T47D (cell line): ENCODE measurements at regions not wholly inside any gene's neighbourhood (a gene's known extent, or its start where the extent isn't known, plus 50 kb on each side); places are given as distances from the start of the nearest gene placed in this dataset.
A peak's percentile ranks its signal among the peaks of the same experiment; 100 is the strongest.
"Not testable (repeated sequence)": the region's sequence is repeated elsewhere in the genome, so short reads cannot be mapped to it uniquely, and the experiment has no call there.

Experiments used
- DNase-seq, 2 experiments: peaks; one replicate each; pipeline versions ENCODE4 v3.0.0 to v3.0.0-alpha.2; 2011 to 2012; ENCODE audit warnings: low read depth in 1 of 2, low spot score in 1 of 2
- JUND ChIP-seq: IDR thresholded peaks from 2 replicates; pipeline ENCODE4 v1.6.1; 2012; ENCODE audit warnings: low read depth
- in situ Hi-C: cut with HindIII; loops from 2 replicates; pipeline ENCODE4 v1.10.0; 2016; ENCODE audit warnings: low sequenced_read_pairs, low pct_unique_long_range_greater_than_20kb

DNA sequence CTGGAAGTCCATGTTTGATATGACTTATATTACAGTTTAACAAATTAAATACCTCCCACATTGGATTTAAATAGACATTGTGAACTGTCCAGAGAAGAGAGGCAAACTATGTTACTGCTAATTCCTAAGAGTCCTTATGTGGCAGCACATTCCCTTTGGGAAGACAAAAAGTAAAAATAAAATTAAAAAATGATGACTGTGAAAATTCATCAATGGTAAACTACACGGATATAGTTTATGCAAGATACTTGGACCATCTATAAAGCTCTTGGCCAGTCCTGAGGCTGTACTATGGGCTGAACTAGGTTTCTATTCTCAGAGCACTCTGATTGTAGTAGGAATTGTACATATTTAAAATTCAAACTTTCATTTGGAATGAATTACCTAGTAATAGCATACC is 206.4 kb downstream of the LRRK2 start:
- no peak for TF ChIP-seq JUND
- no peak for DNase-seq
- in situ Hi-C loops, result no loop called here

DNA sequence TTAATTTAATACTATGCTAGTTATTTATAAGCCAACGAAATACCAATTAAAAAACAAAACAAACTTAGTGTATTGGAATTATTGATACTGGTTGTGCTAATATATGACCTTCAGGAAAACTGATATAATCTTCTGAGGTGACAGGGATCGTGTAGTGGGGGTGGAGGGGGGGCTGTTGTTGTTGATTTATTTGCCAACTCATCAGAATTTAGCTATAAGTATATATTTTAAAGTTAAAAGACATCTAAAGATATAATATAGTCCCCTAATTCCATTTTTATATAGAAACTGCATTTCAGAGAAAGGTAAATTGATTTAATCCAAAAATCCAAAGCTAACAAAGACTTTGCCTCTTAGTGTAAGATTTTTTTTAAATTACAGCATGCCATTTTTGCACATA is 210.5 kb downstream of the LRRK2 start:
- DNase-seq, result no peak
- no peak for TF ChIP-seq JUND
- in situ Hi-C loops, result no loop called here

DNA sequence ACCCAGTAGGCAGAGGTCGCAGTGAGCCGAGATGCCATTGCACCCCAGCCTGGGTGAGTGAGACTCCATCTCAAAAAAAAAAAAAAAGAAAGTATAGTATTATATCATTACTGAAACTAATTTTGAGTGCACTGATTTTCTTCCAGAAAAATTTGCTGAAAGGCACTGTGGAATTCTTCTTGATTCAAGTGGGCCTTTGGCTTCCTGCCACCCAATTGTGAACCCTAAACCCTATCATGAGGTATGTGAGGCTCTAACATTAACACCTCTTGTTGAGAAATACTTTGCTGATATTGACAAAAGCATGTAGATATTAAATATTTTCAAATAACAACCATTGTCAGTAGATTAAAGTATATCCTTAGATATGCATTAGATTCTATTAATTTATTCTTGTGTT is 211.2 kb downstream of the LRRK2 start:
- in situ Hi-C loops, result no loop called here
- no peak for TF ChIP-seq JUND
- no peak for DNase-seq

- no peak for TF ChIP-seq JUND
- no peak for DNase-seq
- in situ Hi-C loops, result no loop called here
Observed at GRCh38 chr12:40436564-40436963, 211.8 kb downstream of the LRRK2 start.

- TF ChIP-seq JUND, result no peak
- in situ Hi-C loops, result no loop called here
- DNase-seq, result no peak
Observed at GRCh38 chr12:40439771-40440492, 215.1 kb downstream of the LRRK2 start.

GRCh38 chr12:40444174-40444573 is 219.4 kb downstream of the LRRK2 start:
- in situ Hi-C loops, result no loop called here
- no peak for TF ChIP-seq JUND

GRCh38 chr12:40446385-40446784 is 221.6 kb downstream of the LRRK2 start:
- in situ Hi-C loops, result no loop called here
- no peak for TF ChIP-seq JUND
- DNase-seq, result peak in 1 of 2 experiments; percentile 50

More at GRCh38 chr12:40444174-40444573, 219.4 kb downstream of the LRRK2 start:
- DNase-seq, result no peak

- DNase-seq, in situ Hi-C loops: not testable (repeated sequence)
Observed at GRCh38 chr12:40448523-40448922, 223.7 kb downstream of the LRRK2 start.

DNA sequence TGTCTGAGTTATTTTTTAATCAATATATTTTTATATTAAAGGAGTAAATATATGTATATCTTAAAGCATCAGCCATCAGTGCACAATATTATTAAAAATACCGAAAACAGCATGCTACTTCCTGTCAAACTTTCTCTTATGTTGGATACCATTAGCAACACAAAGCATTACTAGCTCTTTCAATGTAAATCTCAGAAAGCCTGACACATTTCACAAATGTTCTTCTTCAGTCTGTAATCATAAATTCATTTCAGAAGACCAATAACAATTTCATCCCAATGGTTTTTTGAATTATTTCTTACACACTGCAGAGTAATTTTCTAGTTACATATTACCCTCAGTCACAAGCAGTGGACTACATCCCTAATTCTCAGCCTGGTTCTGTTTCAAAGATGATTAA is 226.9 kb downstream of the LRRK2 start:
- no peak for DNase-seq
- in situ Hi-C loops, result no loop called here
- no peak for TF ChIP-seq JUND

DNA sequence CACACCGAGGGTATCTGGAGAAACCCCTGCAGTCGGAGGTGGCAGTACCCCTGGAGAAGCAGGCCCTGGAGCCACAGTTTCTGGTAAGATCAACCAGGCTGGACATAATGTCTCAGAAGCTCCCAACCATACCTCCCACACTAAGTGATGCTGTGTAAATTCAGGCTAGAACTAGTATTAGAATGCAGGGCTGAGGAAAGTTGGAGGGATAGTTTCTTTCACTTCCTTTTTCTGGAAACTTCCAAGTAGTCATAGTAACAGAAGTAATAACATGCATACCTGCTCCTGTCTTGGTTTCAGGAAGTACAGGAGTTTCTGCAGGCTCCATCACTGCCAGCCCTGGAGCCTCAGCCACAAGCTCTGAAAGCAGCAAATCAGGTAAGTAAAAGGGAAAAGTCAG is 228.1 kb upstream of the CNTN1 start:
- no peak for DNase-seq
- in situ Hi-C loops, result no loop called here
- TF ChIP-seq JUND, result no peak

DNA sequence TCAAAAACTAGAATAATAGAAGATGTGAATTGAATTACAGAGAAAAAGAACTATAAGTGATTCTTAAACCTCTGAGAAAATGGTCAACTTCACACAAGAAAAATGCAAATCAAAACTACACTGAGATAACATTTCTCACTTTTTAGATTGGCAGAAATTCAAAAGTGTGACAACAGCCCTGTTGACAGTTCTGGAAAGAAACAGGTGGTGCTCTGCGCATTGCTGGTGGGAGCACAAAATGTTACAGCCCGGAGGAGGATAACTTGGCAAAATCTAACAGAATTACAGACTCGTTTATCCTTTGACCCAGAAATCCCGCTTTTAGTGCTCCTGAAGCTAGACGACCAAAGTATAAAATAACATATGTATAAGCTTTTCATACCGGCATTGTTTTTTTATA is 222.5 kb upstream of the CNTN1 start:
- in situ Hi-C loops, result no loop called here

DNA sequence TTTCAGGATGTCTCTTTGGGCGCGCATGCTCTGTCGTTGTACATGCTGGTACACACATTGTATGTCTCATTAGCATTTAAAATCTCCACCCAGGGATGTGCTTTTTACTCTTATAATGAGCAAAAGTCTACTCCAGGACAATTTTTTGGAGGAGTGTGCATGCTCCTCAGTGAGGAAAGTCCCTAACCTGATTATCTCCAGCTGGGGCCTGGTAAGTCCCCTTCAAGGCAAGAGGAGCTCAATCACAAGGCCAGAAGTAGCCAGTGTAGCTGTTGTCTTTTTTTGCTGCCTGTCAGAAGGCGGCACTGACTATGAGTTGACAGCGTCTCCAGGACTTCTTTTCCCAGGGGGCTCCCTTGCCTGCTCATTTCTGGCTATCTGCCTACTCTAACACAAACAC is 218.3 kb upstream of the CNTN1 start:
- no peak for TF ChIP-seq JUND
- in situ Hi-C loops, result no loop called here
- DNase-seq, result no peak

More for the DNA sequence above, 222.5 kb upstream of the CNTN1 start:
- no peak for DNase-seq
- TF ChIP-seq JUND, result no peak

- in situ Hi-C loops, result no loop called here
- no peak for TF ChIP-seq JUND
- no peak for DNase-seq
Observed at GRCh38 chr12:40474630-40475029, 217.6 kb upstream of the CNTN1 start.

DNA sequence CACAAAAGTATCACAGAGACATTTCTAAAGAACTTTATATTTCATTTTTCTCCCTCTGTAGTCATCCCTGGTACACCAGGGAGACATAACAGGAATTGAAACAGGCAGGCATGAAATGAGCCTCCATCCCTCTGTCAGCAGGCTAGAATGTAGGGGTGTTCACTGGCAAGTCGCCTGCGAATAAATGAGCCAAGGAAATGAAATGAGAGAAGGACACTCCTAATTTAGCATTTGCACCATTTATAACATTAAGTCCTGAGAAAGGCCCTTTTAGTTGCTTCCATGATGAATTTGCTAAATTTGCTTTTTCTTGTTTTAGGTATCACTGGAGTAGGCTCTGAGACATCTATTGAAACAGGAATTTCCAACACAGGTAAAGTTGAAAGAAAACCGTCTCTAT is 192.4 kb upstream of the CNTN1 start:
- in situ Hi-C loops, result no loop called here
- TF ChIP-seq JUND, result no peak
- DNase-seq, result no peak
